HT-29 (cell line): ENCODE measurements at regions not wholly inside any gene's neighbourhood (a gene's known extent, or its start where the extent isn't known, plus 50 kb on each side); places are given as distances from the start of the nearest gene placed in this dataset.
A peak's percentile ranks its signal among the peaks of the same experiment; 100 is the strongest.

Experiments
- DNase-seq: peaks from one replicate; pipeline ENCODE4 v3.0.0-alpha.2; 2015; ENCODE audit warnings: low spot score

- DNase-seq: no peak
These were observed 84.8 kb upstream of the RNF217 start for GRCh38 chr6:124877468-124877867.

GRCh38 chr6:124879110-124879991 is 82.9 kb upstream of the RNF217 start:
- DNase-seq: no peak

- DNase-seq: no peak
These were observed 82.3 kb upstream of the RNF217 start for GRCh38 chr6:124879992-124880355.

- no peak for DNase-seq
These were observed 80.2 kb upstream of the RNF217 start for GRCh38 chr6:124881898-124882578.

- DNase-seq: peak; percentile 32
These were observed 79.5 kb upstream of the RNF217 start for GRCh38 chr6:124882579-124883393.

GRCh38 chr6:124885171-124885570 is 77.1 kb upstream of the RNF217 start:
- no peak for DNase-seq

- no peak for DNase-seq
These were observed 74.2 kb upstream of the RNF217 start for GRCh38 chr6:124887872-124888580.

- DNase-seq: no peak
These were observed 73.5 kb upstream of the RNF217 start for GRCh38 chr6:124888581-124889371.

GRCh38 chr6:124901084-124901483 is 61.2 kb upstream of the RNF217 start:
- no peak for DNase-seq

GRCh38 chr6:124903797-124904196 is 58.4 kb upstream of the RNF217 start:
- DNase-seq: peak; percentile 8

- no peak for DNase-seq
These were observed 54.6 kb upstream of the RNF217 start for GRCh38 chr6:124907596-124907995.
